Lung (tissue), 11 donors: ENCODE measurements at regions not wholly inside any gene's neighbourhood (a gene's known extent, or its start where the extent isn't known, plus 50 kb on each side); places are given as distances from the start of the nearest gene placed in this dataset.

Experiments
- ATAC-seq: fragments of 200-7000 bp; cut with Tn5 transposase; one replicate; pipeline ENCODE4 v1.9.1; 2020; ENCODE audit warnings: moderate number of reproducible peaks; ENCODE audit not compliant: insufficient read depth, low FRiP score
- DNase-seq, 3 donors: peaks; one replicate each; pipeline ENCODE4 v3.0.0-alpha.2; 2013 to 2017
- H3K27ac ChIP-seq, 2 donors: one replicate each; pipeline ENCODE4 v1.5.1; 2013; ENCODE audit warnings: mild to moderate bottlenecking in 2 of 2, moderate library complexity in 2 of 2, control low read depth in 1 of 2, inconsistent platforms in 1 of 2, low read depth in 1 of 2, low read length in 1 of 2
- H3K27me3 ChIP-seq, 3 donors: one replicate each; pipeline ENCODE4 v1.5.1; 2013; ENCODE audit warnings: low read length in 2 of 3; ENCODE audit not compliant: control insufficient read depth in 3 of 3, insufficient read depth in 3 of 3
- H3K36me3 ChIP-seq, 4 donors: one replicate each; pipeline ENCODE4 v1.5.1; 2013; ENCODE audit warnings: low read length in 4 of 4, mild to moderate bottlenecking in 1 of 4, moderate library complexity in 1 of 4; ENCODE audit not compliant: control insufficient read depth in 4 of 4, insufficient read depth in 4 of 4
- H3K4me1 ChIP-seq, 5 donors: one replicate each; pipeline ENCODE4 v1.5.1; 2013; ENCODE audit warnings: low read length in 5 of 5, mild to moderate bottlenecking in 2 of 5, moderate library complexity in 1 of 5; ENCODE audit not compliant: control insufficient read depth in 5 of 5, insufficient read depth in 5 of 5
- H3K4me3 ChIP-seq: one replicate; pipeline ENCODE4 v1.5.1; 2013; ENCODE audit warnings: mild to moderate bottlenecking, control low read depth, moderate library complexity
- H3K9ac ChIP-seq, 2 donors: one replicate each; pipeline ENCODE4 v1.5.1; 2013; ENCODE audit warnings: low read length in 2 of 2, control low read depth in 1 of 2; ENCODE audit not compliant: insufficient read depth in 1 of 2
- H3K9me3 ChIP-seq, 4 donors: one replicate each; pipeline ENCODE4 v1.5.1; 2013; ENCODE audit warnings: low read length in 3 of 4, mild to moderate bottlenecking in 1 of 4, moderate library complexity in 1 of 4; ENCODE audit not compliant: control insufficient read depth in 4 of 4, insufficient read depth in 3 of 4
- WGBS, 2 donors: extraction: QIAGEN DNeasy Blood & Tissue Kit; methylation state at CpG; one replicate each; pipeline ENCODE4 v1.1.7; 2013; 5-methylcytosine and 5-hydroxymethylcytosine counted together
- TF ChIP-seq, protein P1 (sequence below): IDR thresholded peaks from 2 replicates; pipeline ENCODE4 v1.5.1; 2012; ENCODE audit warnings: mild to moderate bottlenecking; ENCODE audit errors: control extremely low read depth, extremely low read depth
- donor health status: control.
- donor health status: control.
- donor health status: Bipolar disorder and iron deficiency.
- donor health status: healthy.
- donor health status: DM: yes; HTN: yes; CAD: no.

DNA sequence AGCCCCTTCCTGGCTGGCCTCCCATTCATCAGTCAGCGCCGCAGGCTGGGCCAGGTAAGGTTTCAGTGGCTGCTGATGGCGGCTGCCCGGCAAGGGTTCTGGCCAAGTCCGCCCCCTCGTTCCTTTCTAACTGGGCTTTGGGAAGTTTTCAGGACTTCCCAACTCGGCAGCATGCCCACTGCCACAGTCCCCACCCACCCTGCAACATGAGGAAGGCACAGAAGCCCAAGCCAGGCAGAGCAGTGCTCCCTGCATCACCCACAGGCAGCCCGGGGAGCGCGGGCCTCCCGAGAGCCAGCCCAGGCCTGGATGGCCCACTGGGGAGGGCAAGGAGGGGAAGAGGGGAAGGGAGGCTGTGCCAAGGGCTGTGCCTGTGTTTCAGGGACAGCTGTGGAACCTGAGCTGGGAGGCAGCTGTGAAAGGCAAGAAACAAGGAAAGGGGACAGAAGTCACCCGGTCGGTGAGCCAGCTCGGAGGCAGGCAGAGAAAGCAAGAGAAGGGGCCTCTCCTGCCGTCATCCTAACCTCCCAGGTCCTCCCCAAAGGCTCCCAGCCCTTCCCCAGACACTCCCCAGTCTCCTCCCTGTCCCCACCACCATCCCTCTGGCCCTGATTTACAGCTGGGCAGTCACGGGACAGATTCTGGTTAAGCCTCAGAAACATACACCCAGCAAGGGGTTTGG lies 73.9 kb downstream of the CPN2 start:
- Histone ChIP-seq H3K4me3 (no peak overlapping the region), H3K27ac (peak overlapping the region in 1 of 2 donors; percentile 1), H3K9me3 (no peaks in the 10 kb centered on the region), H3K36me3 (no peaks in the 10 kb centered on the region), H3K27me3 (no peaks in the 10 kb centered on the region), H3K9ac (no peak overlapping the region), H3K4me1 (peaks cover 4 to 60% (median 24%) of the 10 kb centered on the region in 5 donors)
- TF ChIP-seq, protein P1, sequence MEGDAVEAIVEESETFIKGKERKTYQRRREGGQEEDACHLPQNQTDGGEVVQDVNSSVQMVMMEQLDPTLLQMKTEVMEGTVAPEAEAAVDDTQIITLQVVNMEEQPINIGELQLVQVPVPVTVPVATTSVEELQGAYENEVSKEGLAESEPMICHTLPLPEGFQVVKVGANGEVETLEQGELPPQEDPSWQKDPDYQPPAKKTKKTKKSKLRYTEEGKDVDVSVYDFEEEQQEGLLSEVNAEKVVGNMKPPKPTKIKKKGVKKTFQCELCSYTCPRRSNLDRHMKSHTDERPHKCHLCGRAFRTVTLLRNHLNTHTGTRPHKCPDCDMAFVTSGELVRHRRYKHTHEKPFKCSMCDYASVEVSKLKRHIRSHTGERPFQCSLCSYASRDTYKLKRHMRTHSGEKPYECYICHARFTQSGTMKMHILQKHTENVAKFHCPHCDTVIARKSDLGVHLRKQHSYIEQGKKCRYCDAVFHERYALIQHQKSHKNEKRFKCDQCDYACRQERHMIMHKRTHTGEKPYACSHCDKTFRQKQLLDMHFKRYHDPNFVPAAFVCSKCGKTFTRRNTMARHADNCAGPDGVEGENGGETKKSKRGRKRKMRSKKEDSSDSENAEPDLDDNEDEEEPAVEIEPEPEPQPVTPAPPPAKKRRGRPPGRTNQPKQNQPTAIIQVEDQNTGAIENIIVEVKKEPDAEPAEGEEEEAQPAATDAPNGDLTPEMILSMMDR, result no peak
- DNase-seq (peak; percentile 82 to 85 (median 82)), ATAC-seq (peak; percentile 22)
- WGBS, 2 donors, result 50 to 72% methylated on average over 16 of the region's 16 CpGs

DNA sequence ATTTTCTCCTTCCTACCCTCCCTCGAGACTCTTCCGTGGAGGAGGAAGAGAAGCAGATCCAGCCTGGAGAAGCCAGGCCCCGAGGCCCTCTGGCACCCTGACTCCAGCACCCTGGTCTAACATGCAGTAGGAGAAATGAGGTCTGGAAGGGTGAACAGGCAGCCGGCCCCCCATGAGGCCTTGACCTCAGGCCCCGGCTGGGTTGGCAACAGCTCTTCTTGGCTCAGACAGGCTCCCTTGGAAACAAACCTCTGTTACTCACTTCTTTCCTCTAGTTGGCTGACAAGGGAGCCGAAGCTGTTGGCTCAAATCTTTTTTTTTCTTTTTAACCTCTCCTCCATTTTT lies 73.4 kb downstream of the CPN2 start:
- peaks cover 4 to 64% (median 27%) of the 10 kb centered on the region in 5 donors for H3K4me1 ChIP-seq
- peak overlapping the region in 1 of 2 donors; percentile 36 for H3K9ac ChIP-seq
- peak; percentile 9 for ATAC-seq
- H3K27me3 ChIP-seq, result no peaks in the 10 kb centered on the region
- peak overlapping the region in 1 of 2 donors; percentile 1 for H3K27ac ChIP-seq
- peak; percentile 82 to 91 (median 90) for DNase-seq
- no peaks in the 10 kb centered on the region for H3K9me3 ChIP-seq
- H3K4me3 ChIP-seq, result no peak overlapping the region
- TF ChIP-seq, protein P1, result no peak
- no peaks in the 10 kb centered on the region for H3K36me3 ChIP-seq
- WGBS, 2 donors, result 55 to 80% methylated on average over 6 of the region's 6 CpGs

DNA sequence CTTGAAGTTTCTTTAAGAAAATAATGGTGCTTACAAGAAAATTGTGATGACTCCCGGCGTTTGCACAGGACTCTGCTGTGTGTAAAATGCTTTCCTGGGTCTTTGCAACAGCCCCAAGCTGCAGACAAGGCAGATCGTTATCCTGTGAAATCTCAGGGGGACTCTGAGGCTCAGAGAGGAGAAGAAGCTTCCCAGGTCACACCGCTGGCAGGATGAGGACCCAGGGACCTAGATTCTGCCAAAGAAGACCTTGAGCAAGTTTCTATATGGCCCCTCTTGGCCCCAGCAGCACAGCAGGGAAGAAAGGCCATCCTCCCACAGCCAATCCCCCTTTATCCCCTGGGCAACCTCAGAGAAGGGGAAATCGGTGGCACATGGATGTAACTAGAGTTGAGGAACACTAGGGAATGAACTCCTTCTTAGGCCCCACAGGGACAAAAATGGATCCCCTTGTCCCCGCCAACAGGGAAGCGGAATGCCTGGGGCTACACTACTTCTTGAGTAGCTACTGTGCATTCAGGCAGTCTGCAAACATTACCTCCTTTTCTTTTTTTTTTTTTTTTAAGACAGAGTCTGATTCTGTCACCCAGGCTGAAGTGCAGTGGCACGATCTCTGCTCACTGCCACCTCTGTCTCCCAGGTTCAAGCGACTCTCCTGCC lies 72.8 kb downstream of the CPN2 start:
- DNase-seq (peak in 1 of 3 donors; percentile 22), ATAC-seq (no peak)
- Histone ChIP-seq H3K4me3 (no peak overlapping the region), H3K36me3 (no peaks in the 10 kb centered on the region), H3K27ac (peak overlapping the region in 1 of 2 donors; percentile 6), H3K27me3 (no peaks in the 10 kb centered on the region), H3K4me1 (peaks cover 4 to 64% (median 31%) of the 10 kb centered on the region in 5 donors), H3K9ac (peak overlapping the region; percentile 13 to 36), H3K9me3 (no peaks in the 10 kb centered on the region)
- TF ChIP-seq, protein P1, result no peak
- WGBS, 2 donors, result 84 to 86% methylated on average over 9 of the region's 9 CpGs
